Transverse colon (tissue), 4 donors: ENCODE measurements at regions not wholly inside any gene's neighbourhood (a gene's known extent, or its start where the extent isn't known, plus 50 kb on each side); places are given as distances from the start of the nearest gene placed in this dataset.

Experiments
- DNase-seq: peaks from one replicate; pipeline ENCODE4 v3.0.0-alpha.2; 2019
- H3K27ac ChIP-seq, 4 donors: fragments of 200-600 bp; sonication (generic); 2 replicates each; pipeline ENCODE4 v1.5.1; 2016 to 2018; ENCODE audit warnings: inconsistent platforms in 4 of 4
- H3K27me3 ChIP-seq: fragments of 200-600 bp; sonication (generic); 2 replicates; pipeline ENCODE4 v1.5.1; 2017; ENCODE audit warnings: inconsistent platforms
- H3K36me3 ChIP-seq, 4 donors: fragments of 200-600 bp; sonication (generic); 2 replicates each; pipeline ENCODE4 v1.5.1; 2017 to 2019; ENCODE audit warnings: inconsistent platforms in 4 of 4
- H3K4me1 ChIP-seq, 4 donors: fragments of 200-600 bp; sonication (generic); 2 replicates each; pipeline ENCODE4 v1.5.1; 2017 to 2020; ENCODE audit warnings: inconsistent platforms in 4 of 4
- H3K4me3 ChIP-seq, 4 donors: fragments of 200-600 bp; sonication (generic); 1 replicate in 1 of 4; 2 replicates in 3 of 4; pipeline versions ENCODE4 v1.5.1 to v1.6.1; 2017 to 2019; ENCODE audit warnings: inconsistent platforms in 4 of 4
- H3K9me3 ChIP-seq, 2 donors: fragments of 200-600 bp; sonication (generic); 2 replicates each; pipeline ENCODE4 v1.5.1; 2017 to 2019; ENCODE audit warnings: inconsistent platforms in 2 of 2
- EP300 ChIP-seq: sonication (generic); formaldehyde crosslinking; IDR thresholded peaks from one replicate; pipeline ENCODE4 v1.6.1; 2017; ENCODE audit warnings: antibody characterized with exemption, low read depth
- POLR2A ChIP-seq: fragments of 450-650 bp; IDR thresholded peaks from one replicate; pipeline ENCODE4 v1.6.1; 2016; ENCODE audit warnings: antibody characterized with exemption, mild to moderate bottlenecking, moderate library complexity
- POLR2AphosphoS5 ChIP-seq, 3 donors: sonication (generic); formaldehyde crosslinking; IDR thresholded peaks; one replicate each; pipeline ENCODE4 v1.6.1; 2016; ENCODE audit warnings: antibody characterized with exemption in 3 of 3
- WGBS, 2 donors: methylation state at CpG; one replicate each; pipeline ENCODE4 v1.1.5; 2018; ENCODE audit warnings: low coverage in 1 of 2; 5-methylcytosine and 5-hydroxymethylcytosine counted together
- in situ Hi-C, 4 donors: fragments of 200-750 bp; cut with MboI; loops; one replicate each; pipeline versions ENCODE4 v1.15.0 to v1.15.1; 2017; ENCODE audit warnings: low sequenced_read_pairs in 3 of 4, low pct_ligation_motif_present in 1 of 4, low pct_unique_long_range_greater_than_20kb in 1 of 4
- intact Hi-C: fragments of 100-400 bp; cut with DNase I; formaldehyde crosslinking; loops from one replicate; pipeline ENCODE4 v1.15.1; 2023; ENCODE audit warnings: low total_unique reads
- TF ChIP-seq, protein P1 (sequence below), 5 experiments: fragments of 200-600 bp in 3 of 5; fragments of 450-650 bp in 2 of 5; sonication (generic) in 3 of 5; IDR thresholded peaks; 1 replicate in 2 of 5; 2 replicates in 3 of 5; pipeline ENCODE4 v1.5.1; 2016 to 2017; ENCODE audit warnings: antibody characterized with exemption in 5 of 5, inconsistent platforms in 3 of 5, mild to moderate bottlenecking in 2 of 5, moderate library complexity in 1 of 5

DNA sequence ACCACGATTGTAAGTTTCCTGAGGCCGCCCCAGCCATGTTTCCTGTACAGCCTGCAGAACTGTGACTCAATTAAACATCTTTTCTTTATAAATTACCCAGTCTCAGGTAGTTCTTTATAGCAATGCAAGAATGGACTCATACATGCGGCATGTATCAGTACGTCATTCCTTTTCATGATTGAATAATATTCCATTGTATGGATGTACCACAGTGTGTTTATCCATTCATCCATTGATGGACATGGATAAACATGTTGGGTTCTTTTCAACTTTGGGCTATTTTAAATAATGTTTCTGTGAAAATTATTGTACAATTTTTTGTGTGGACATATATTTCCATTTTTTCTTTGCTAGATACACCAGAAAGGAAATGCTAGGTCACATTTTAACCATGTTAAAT lies 99.2 kb upstream of the IGSF1 start:
- no peak overlapping the region for H3K4me3 ChIP-seq
- 89% methylated on average over 4 of the region's 4 CpGs; no CpG with 5 or more reads in 1 of the 2 donors for WGBS, 2 donors
- no peak overlapping the region for H3K27ac ChIP-seq
- H3K36me3 ChIP-seq, result no peaks in the 10 kb centered on the region
- DNase-seq, result no peak
- no peaks in the 10 kb centered on the region for H3K9me3 ChIP-seq
- H3K27me3 ChIP-seq, result no peaks in the 10 kb centered on the region
- TF ChIP-seq, protein P1, sequence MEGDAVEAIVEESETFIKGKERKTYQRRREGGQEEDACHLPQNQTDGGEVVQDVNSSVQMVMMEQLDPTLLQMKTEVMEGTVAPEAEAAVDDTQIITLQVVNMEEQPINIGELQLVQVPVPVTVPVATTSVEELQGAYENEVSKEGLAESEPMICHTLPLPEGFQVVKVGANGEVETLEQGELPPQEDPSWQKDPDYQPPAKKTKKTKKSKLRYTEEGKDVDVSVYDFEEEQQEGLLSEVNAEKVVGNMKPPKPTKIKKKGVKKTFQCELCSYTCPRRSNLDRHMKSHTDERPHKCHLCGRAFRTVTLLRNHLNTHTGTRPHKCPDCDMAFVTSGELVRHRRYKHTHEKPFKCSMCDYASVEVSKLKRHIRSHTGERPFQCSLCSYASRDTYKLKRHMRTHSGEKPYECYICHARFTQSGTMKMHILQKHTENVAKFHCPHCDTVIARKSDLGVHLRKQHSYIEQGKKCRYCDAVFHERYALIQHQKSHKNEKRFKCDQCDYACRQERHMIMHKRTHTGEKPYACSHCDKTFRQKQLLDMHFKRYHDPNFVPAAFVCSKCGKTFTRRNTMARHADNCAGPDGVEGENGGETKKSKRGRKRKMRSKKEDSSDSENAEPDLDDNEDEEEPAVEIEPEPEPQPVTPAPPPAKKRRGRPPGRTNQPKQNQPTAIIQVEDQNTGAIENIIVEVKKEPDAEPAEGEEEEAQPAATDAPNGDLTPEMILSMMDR (IDR thresholded peaks at IDR 0.05), result no peak
- TF ChIP-seq EP300, result no peak
- no peak for TF ChIP-seq POLR2A
- TF ChIP-seq POLR2AphosphoS5 (IDR thresholded peaks at IDR 0.05), result no peak
- intact Hi-C loops (no loop called here), in situ Hi-C loops (no loop called here)
- H3K4me1 ChIP-seq, result no peaks in the 10 kb centered on the region

DNA sequence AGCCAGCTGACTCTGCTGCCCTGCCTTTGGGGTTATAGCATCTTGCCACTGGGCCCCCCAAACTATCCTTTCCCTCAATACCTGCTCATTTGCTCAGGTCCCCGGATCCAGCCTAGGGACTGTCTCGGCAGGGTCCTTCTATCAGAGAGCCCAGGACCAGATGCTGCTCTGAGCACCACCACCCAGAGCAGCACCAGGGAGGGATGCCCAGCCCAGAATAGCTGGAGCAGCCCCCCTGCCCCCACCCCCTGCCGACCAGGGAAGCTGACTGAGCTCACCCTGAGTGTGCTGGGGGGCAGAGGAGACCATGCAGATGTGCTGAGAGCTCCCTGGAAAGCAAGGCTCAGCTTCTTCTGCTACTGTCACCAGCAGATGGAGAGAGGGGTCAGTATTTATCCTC lies 103.6 kb upstream of the IGSF1 start:
- no peak for DNase-seq
- H3K27ac ChIP-seq, result no peak overlapping the region
- no peaks in the 10 kb centered on the region for H3K4me1 ChIP-seq
- H3K36me3 ChIP-seq, result no peaks in the 10 kb centered on the region
- intact Hi-C loops (no loop called here), in situ Hi-C loops (no loop called here)
- 67% methylated on average over 3 of the region's 3 CpGs; no CpG with 5 or more reads in 1 of the 2 donors for WGBS, 2 donors
- no peak overlapping the region for H3K4me3 ChIP-seq
- no peaks in the 10 kb centered on the region for H3K27me3 ChIP-seq
- no peaks in the 10 kb centered on the region for H3K9me3 ChIP-seq
- TF ChIP-seq, protein P1 (IDR thresholded peaks at IDR 0.05), result no peak
- TF ChIP-seq EP300 (no peak), POLR2AphosphoS5 (IDR thresholded peaks at IDR 0.05) (no peak), POLR2A (no peak)

DNA sequence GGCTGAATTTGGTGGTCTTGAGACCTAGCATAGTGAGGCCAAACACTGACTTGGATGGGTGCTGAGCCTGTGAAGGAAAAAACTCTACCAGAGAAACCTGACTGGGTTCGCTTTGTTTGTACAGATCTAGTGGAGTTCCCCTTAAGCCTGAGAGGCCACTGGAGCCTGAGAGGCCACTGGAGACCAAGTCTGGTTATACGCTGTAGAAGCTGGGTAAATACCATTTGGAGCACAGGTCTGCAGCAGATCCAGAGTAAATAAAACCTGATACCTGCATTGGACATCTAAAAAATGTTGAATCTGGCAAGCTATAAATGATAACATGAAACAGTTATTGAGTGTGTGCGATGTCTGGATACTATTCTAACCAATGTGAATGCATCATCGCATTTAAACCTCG lies 104.3 kb upstream of the IGSF1 start:
- no peak for DNase-seq
- Histone ChIP-seq H3K4me3 (no peak overlapping the region), H3K36me3 (no peaks in the 10 kb centered on the region), H3K27ac (no peak overlapping the region), H3K27me3 (no peaks in the 10 kb centered on the region), H3K4me1 (no peaks in the 10 kb centered on the region), H3K9me3 (no peaks in the 10 kb centered on the region)
- no peak for TF ChIP-seq EP300
- TF ChIP-seq POLR2AphosphoS5 (IDR thresholded peaks at IDR 0.05), result no peak
- TF ChIP-seq POLR2A, result no peak
- TF ChIP-seq, protein P1 (IDR thresholded peaks at IDR 0.05), result no peak
- in situ Hi-C loops (no loop called here), intact Hi-C loops (no loop called here)
- WGBS, 2 donors, result 82% methylated on average over 5 of the region's 5 CpGs; no CpG with 5 or more reads in 1 of the 2 donors

DNA sequence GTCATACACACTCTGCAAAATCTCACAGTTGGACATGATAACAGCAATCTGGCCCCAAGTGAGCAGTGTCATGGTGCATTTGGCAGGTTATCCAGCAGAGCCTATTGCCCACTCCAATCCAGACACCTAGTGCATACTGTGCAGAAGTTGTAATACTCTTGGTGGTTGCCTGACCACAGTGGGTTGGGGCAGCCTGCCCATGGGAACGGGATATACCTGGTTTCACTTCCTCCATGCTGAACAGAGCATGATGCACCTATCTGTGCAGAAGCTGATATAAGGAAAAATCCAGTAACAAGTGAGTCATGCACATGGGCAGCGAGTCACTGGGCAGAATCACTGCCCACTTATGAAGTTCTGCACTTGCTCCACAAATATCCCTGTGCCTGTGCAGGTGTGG lies 105.3 kb upstream of the IGSF1 start:
- H3K27ac ChIP-seq, result no peak overlapping the region
- 34% methylated on average over 2 of the region's 2 CpGs; no CpG with 5 or more reads in 1 of the 2 donors for WGBS, 2 donors
- in situ Hi-C loops (no loop called here), intact Hi-C loops (no loop called here)
- no peaks in the 10 kb centered on the region for H3K36me3 ChIP-seq
- H3K4me3 ChIP-seq, result no peak overlapping the region
- H3K4me1 ChIP-seq, result no peaks in the 10 kb centered on the region
- H3K9me3 ChIP-seq, result no peaks in the 10 kb centered on the region
- no peaks in the 10 kb centered on the region for H3K27me3 ChIP-seq
- TF ChIP-seq EP300 (no peak), POLR2A (no peak), POLR2AphosphoS5 (IDR thresholded peaks at IDR 0.05) (no peak)
- TF ChIP-seq, protein P1 (IDR thresholded peaks at IDR 0.05), result no peak
- no peak for DNase-seq
